B cell (primary cell): ENCODE measurements at regions not wholly inside any gene's neighbourhood (a gene's known extent, or its start where the extent isn't known, plus 50 kb on each side); places are given as distances from the start of the nearest gene placed in this dataset.

Source experiments
- CTCF ChIP-seq: fragments of 200-600 bp; IDR thresholded peaks from one replicate; pipeline ENCODE4 v1.8.0; 2022; ENCODE audit warnings: antibody characterized with exemption, mild to moderate bottlenecking
- EZH2 ChIP-seq: IDR thresholded peaks from 2 replicates; pipeline ENCODE4 v1.6.1; 2012; ENCODE audit warnings: borderline replicate concordance, low read depth, mild to moderate bottlenecking, moderate library complexity, low read length; ENCODE audit not compliant: insufficient read depth, poor library complexity, severe bottlenecking

DNA sequence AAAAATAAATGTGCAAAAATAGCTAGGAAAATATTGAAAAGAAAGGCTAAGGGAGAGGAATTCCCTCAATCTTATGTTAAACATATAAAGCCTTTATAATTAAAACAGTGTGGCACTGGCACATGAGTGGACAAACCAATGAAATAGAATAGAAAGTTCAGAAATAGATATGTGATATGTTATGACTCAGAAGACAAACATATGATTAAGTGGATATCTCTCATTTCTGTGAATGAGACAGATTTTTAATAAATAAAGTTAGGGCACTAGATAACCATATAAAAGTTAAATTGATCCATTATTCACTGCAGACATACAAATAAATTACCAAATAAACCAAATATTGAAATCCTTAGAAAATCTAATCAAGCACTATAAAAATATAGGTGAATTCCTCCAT lies 73.0 kb downstream of the ALG10B start:
- TF ChIP-seq CTCF (no peak), EZH2 (no peak)
